GM21360 (cell line): ENCODE measurements at regions not wholly inside any gene's neighbourhood (a gene's known extent, or its start where the extent isn't known, plus 50 kb on each side); places are given as distances from the start of the nearest gene placed in this dataset.
"Not testable (repeated sequence)": the region's sequence is repeated elsewhere in the genome, so short reads cannot be mapped to it uniquely, and the experiment has no call there.

ENCODE experiments used
- ATAC-seq: cut with Tn5 transposase; IDR thresholded peaks from one replicate; pipeline ENCODE4 v1.9.1; 2021; ENCODE audit warnings: mild to moderate bottlenecking, moderate library complexity; ENCODE audit not compliant: unreplicated experiment

- ATAC-seq, result no peak
These were observed 51.0 kb upstream of the PRB2 start for GRCh38 chr12:11446372-11446771.

GRCh38 chr12:11457996-11458645, 62.8 kb upstream of the PRB2 start:
- ATAC-seq, result no peak

GRCh38 chr12:11460343-11461023, 65.1 kb upstream of the PRB2 start:
- no peak for ATAC-seq

GRCh38 chr12:11461433-11461832, 66.1 kb upstream of the PRB2 start:
- ATAC-seq, result no peak

GRCh38 chr12:11477110-11477509, 81.7 kb upstream of the PRB2 start:
- ATAC-seq, result no peak

- ATAC-seq, result no peak
These were observed 87.6 kb upstream of the PRB2 start for GRCh38 chr12:11482955-11483354.

- peak; percentile 86 for ATAC-seq
These were observed 91.5 kb upstream of the PRB2 start for GRCh38 chr12:11486623-11487444.

- ATAC-seq, result no peak
These were observed 100.9 kb upstream of the PRB2 start for GRCh38 chr12:11496157-11496851.

- no peak for ATAC-seq
These were observed 102.1 kb upstream of the PRB2 start for GRCh38 chr12:11497438-11497837.

GRCh38 chr12:11497995-11498394, 102.6 kb upstream of the PRB2 start:
- peak; percentile 71 for ATAC-seq

- ATAC-seq, result not testable (repeated sequence)
These were observed 103.2 kb upstream of the PRB2 start for GRCh38 chr12:11498574-11498973.

GRCh38 chr12:11499806-11500187, 104.4 kb upstream of the PRB2 start:
- no peak for ATAC-seq

- no peak for ATAC-seq
These were observed 105.0 kb upstream of the PRB2 start for GRCh38 chr12:11500188-11500860.

GRCh38 chr12:11500861-11501230, 105.5 kb upstream of the PRB2 start:
- ATAC-seq, result no peak

GRCh38 chr12:11508699-11509098, 113.3 kb upstream of the PRB2 start:
- no peak for ATAC-seq

- no peak for ATAC-seq
These were observed 114.0 kb upstream of the PRB2 start for GRCh38 chr12:11509326-11509725.

- ATAC-seq, result no peak
These were observed 115.3 kb upstream of the PRB2 start for GRCh38 chr12:11510671-11511070.

- ATAC-seq, result no peak
These were observed 117.9 kb upstream of the PRB2 start for GRCh38 chr12:11513288-11513687.

GRCh38 chr12:11517080-11517479, 121.7 kb upstream of the PRB2 start:
- ATAC-seq, result no peak

GRCh38 chr12:11524446-11524845, 125.0 kb upstream of the ETV6 start:
- no peak for ATAC-seq

- no peak for ATAC-seq
These were observed 115.4 kb upstream of the ETV6 start for GRCh38 chr12:11534064-11534463.
